Endothelial cell of umbilical vein (primary cell): ENCODE measurements at regions not wholly inside any gene's neighbourhood (a gene's known extent, or its start where the extent isn't known, plus 50 kb on each side); places are given as distances from the start of the nearest gene placed in this dataset.

Experiments used
- BruUV-seq: library from RNA; stranded (reverse); fragments of 400-500 nt; replicated peaks from 2 replicates; lab custom pipeline; 2021; lab: Mats Ljungman, UMichigan
- CTCF ChIA-PET: fragments of 300-600, 350-600 bp; sonication (Branson Sonifier 250); formaldehyde crosslinking; loops from one replicate; lab custom pipeline; 2021; ENCODE audit warnings: antibody characterized with exemption, inconsistent platforms; lab: Charles Lee
- POLR2A ChIA-PET: fragments of 300-600, 350-600 bp; sonication (Branson Sonifier 250); formaldehyde crosslinking; loops from one replicate; lab custom pipeline; 2021; ENCODE audit warnings: antibody characterized with exemption, inconsistent platforms; lab: Charles Lee
- DNase-seq: peaks from one replicate; pipeline ENCODE4 v3.0.0-alpha.2; 2011; ENCODE audit warnings: low read depth, low spot score
- FAIRE-seq: peaks from 2 replicates; lab custom pipeline; 2011; peaks lifted over from hg19 to GRCh38; lab: Jason Lieb, UNC
- H2AFZ ChIP-seq: 2 replicates; pipeline ENCODE4 v1.6.0; 2012; ENCODE audit warnings: low read depth, low read length, control low read depth, inconsistent platforms
- H3K27ac ChIP-seq: 2 replicates; pipeline ENCODE4 v1.5.1; 2011; ENCODE audit warnings: low read depth, mild to moderate bottlenecking, control low read depth, low read length, moderate library complexity; ENCODE audit not compliant: insufficient read depth
- H3K27me3 ChIP-seq, 2 experiments: 2 replicates each; pipeline versions ENCODE4 v1.6.0 to v1.6.1; 2011; ENCODE audit warnings: low read length in 2 of 2, mixed read lengths in 1 of 2; ENCODE audit not compliant: control insufficient read depth in 2 of 2, insufficient read depth in 2 of 2
- H3K36me3 ChIP-seq, 2 experiments: 2 replicates in 1 of 2; 3 replicates in 1 of 2; pipeline ENCODE4 v1.5.1; 2011; ENCODE audit warnings: low read length in 2 of 2, mild to moderate bottlenecking in 1 of 2, moderate library complexity in 1 of 2; ENCODE audit not compliant: control insufficient read depth in 2 of 2, insufficient read depth in 2 of 2; ENCODE audit errors: extremely low read depth in 1 of 2
- H3K4me1 ChIP-seq: 3 replicates; pipeline ENCODE4 v1.5.1; 2011; ENCODE audit warnings: mild to moderate bottlenecking, low read length; ENCODE audit not compliant: control insufficient read depth, insufficient read depth; ENCODE audit errors: extremely low read depth
- H3K4me2 ChIP-seq: 2 replicates; pipeline ENCODE4 v1.6.1; 2011; ENCODE audit warnings: low read length, control low read depth, mixed read lengths; ENCODE audit not compliant: insufficient read depth
- H3K4me3 ChIP-seq, 3 experiments: fragments of 200-600 bp in 1 of 3; sonication (generic), shearing (Covaris generic) in 1 of 3; replicated peaks in 1 of 3; 2 replicates each; pipeline ENCODE4 v1.5.1; 2011 to 2016; ENCODE audit warnings: control low read depth in 3 of 3, low read length in 3 of 3, mild to moderate bottlenecking in 2 of 3, inconsistent platforms in 1 of 3, low read depth in 1 of 3, moderate library complexity in 1 of 3; ENCODE audit not compliant: insufficient read depth in 1 of 3
- H3K79me2 ChIP-seq: 2 replicates; pipeline ENCODE4 v1.6.0; 2012; ENCODE audit warnings: low read length, inconsistent platforms; ENCODE audit not compliant: control insufficient read depth, insufficient read depth
- H3K9ac ChIP-seq: replicated peaks from 2 replicates; pipeline ENCODE3; 2011; ENCODE audit warnings: low read length, control low read depth; ENCODE audit not compliant: insufficient read depth; ENCODE audit errors: extremely low read depth
- H3K9me1 ChIP-seq: replicated peaks from 3 replicates; pipeline ENCODE4 v1.6.0; 2011; ENCODE audit warnings: mild to moderate bottlenecking, low read length; ENCODE audit not compliant: control insufficient read depth, insufficient read depth; ENCODE audit errors: extremely low read depth
- H3K9me3 ChIP-seq: replicated peaks from 2 replicates; pipeline ENCODE4 v1.5.1; 2012; ENCODE audit warnings: low read length, inconsistent platforms; ENCODE audit not compliant: control insufficient read depth, insufficient read depth
- H4K20me1 ChIP-seq: replicated peaks from 2 replicates; pipeline ENCODE3; 2011; ENCODE audit warnings: mild to moderate bottlenecking, low read length; ENCODE audit not compliant: control insufficient read depth, insufficient read depth; ENCODE audit errors: extremely low read depth
- CTCF ChIP-seq, 2 donors: IDR thresholded peaks; 1 replicate in 1 of 2; 2 replicates in 1 of 2; pipeline ENCODE4 v1.5.1; 2011; ENCODE audit warnings: low read length in 2 of 2, mild to moderate bottlenecking in 2 of 2, moderate library complexity in 2 of 2, control low read depth in 1 of 2, inconsistent platforms in 1 of 2, low read depth in 1 of 2; ENCODE audit not compliant: insufficient read depth in 1 of 2; ENCODE audit errors: extremely low read depth in 1 of 2
- EZH2 ChIP-seq: IDR thresholded peaks from 2 replicates; pipeline ENCODE4 v1.6.1; 2012; ENCODE audit warnings: borderline replicate concordance, low read depth, mild to moderate bottlenecking, moderate library complexity, low read length, inconsistent platforms; ENCODE audit not compliant: severe bottlenecking
- FOS ChIP-seq: IDR thresholded peaks from 2 replicates; pipeline ENCODE4 v1.6.1; 2011; ENCODE audit warnings: mild to moderate bottlenecking, low read length, moderate library complexity, borderline replicate concordance; ENCODE audit not compliant: insufficient read depth
- GATA2 ChIP-seq: IDR thresholded peaks from 2 replicates; pipeline ENCODE4 v1.7.0; 2011; ENCODE audit warnings: low read depth, mild to moderate bottlenecking, moderate library complexity, mixed read lengths, low read length; ENCODE audit not compliant: insufficient read length, insufficient read depth
- JUN ChIP-seq: IDR thresholded peaks from 2 replicates; pipeline ENCODE4 v1.6.1; 2011; ENCODE audit warnings: borderline replicate concordance, low read depth; ENCODE audit not compliant: insufficient read length, insufficient read depth
- MAX ChIP-seq: IDR thresholded peaks from 2 replicates; pipeline ENCODE4 v1.6.1; 2011; ENCODE audit not compliant: insufficient read depth, insufficient read length
- MYC ChIP-seq: IDR thresholded peaks from one replicate; pipeline ENCODE4 v1.6.1; 2011; ENCODE audit warnings: mild to moderate bottlenecking, low read depth, low read length
- POLR2A ChIP-seq: IDR thresholded peaks from 2 replicates; pipeline ENCODE4 v1.6.1; 2012; ENCODE audit warnings: low read depth, mild to moderate bottlenecking, control low read depth, low read length
- POLR2AphosphoS5 ChIP-seq: IDR thresholded peaks from 2 replicates; pipeline ENCODE4 v1.6.1; 2012; ENCODE audit warnings: low read depth, mild to moderate bottlenecking, control low read depth, low read length, moderate library complexity; ENCODE audit not compliant: insufficient read depth
- dilution Hi-C: fragments of 300-500 bp; cut with MboI; formaldehyde crosslinking; loops from one replicate; pipeline ENCODE4 v1.15.0; 2019; ENCODE audit warnings: low sequenced_read_pairs; ENCODE audit not compliant: extremely low pct_ligation_motif_present
- intact Hi-C: fragments of 100-400 bp; cut with micrococcal nuclease; formaldehyde crosslinking; loops from one replicate; pipeline ENCODE4 v1.10.0; 2022

- CTCF ChIA-PET = no interaction called here
- H3K27ac ChIP-seq = no peak overlapping the region
- H3K4me3 ChIP-seq = no peak overlapping the region
- POLR2A ChIA-PET = no interaction called here
- no peaks in the 10 kb centered on the region for H3K4me1 ChIP-seq
- no peaks in the 10 kb centered on the region for H3K79me2 ChIP-seq
- H2AFZ ChIP-seq = no peak overlapping the region
- FAIRE-seq = no peak
- no peaks in the 10 kb centered on the region for H3K27me3 ChIP-seq
- DNase-seq = no peak
- no peaks in the 10 kb centered on the region for H4K20me1 ChIP-seq
- TF ChIP-seq FOS (no peak), GATA2 (no peak), EZH2 (no peak), CTCF (IDR thresholded peaks at IDR 0.05; ENCODE audit: extremely low read depth in 1 of 2, insufficient read depth in 1 of 2, low read depth in 1 of 2, low read length in 2 of 2) (no peak), MYC (no peak), POLR2AphosphoS5 (no peak), MAX (no peak), POLR2A (no peak), JUN (no peak)
- intact Hi-C loops = no loop called here
- no peaks in the 10 kb centered on the region for H3K9me3 ChIP-seq
- H3K9ac ChIP-seq = no peak overlapping the region
- H3K4me2 ChIP-seq = no peak overlapping the region
- no peaks in the 10 kb centered on the region for H3K36me3 ChIP-seq
- dilution Hi-C loops = no loop called here
- no TSS peak for BruUV-seq
- H3K9me1 ChIP-seq = no peaks in the 10 kb centered on the region
Observed at GRCh38 chr16:64269756-64270155, 852.1 kb downstream of the CDH11 start.
